ENCODE measurements at regions not wholly inside any gene's neighbourhood (a gene's known extent, or its start where the extent isn't known, plus 50 kb on each side); places are given as distances from the start of the nearest gene placed in this dataset.
"Not testable (repeated sequence)": the region's sequence is repeated elsewhere in the genome, so short reads cannot be mapped to it uniquely, and the experiment has no call there.

- DNase-seq = no peak
Observed at GRCh38 chr3:26291840-26292239, 330.7 kb upstream of the LRRC3B start.

GRCh38 chr3:26292780-26293179 lies 329.8 kb upstream of the LRRC3B start:
- DNase-seq = no peak

GRCh38 chr3:26293329-26293844 lies 329.2 kb upstream of the LRRC3B start:
- no peak for DNase-seq

- DNase-seq = no peak
Observed at GRCh38 chr3:26307192-26307591, 315.4 kb upstream of the LRRC3B start.

GRCh38 chr3:26307787-26308186 lies 314.8 kb upstream of the LRRC3B start:
- DNase-seq = no peak

- no peak for DNase-seq
Observed at GRCh38 chr3:26308454-26308853, 314.1 kb upstream of the LRRC3B start.

- DNase-seq = not testable (repeated sequence)
Observed at GRCh38 chr3:26309536-26309935, 313.0 kb upstream of the LRRC3B start.

GRCh38 chr3:26312816-26313215 lies 309.8 kb upstream of the LRRC3B start:
- DNase-seq = no peak

GRCh38 chr3:26316472-26316871 lies 306.1 kb upstream of the LRRC3B start:
- no peak for DNase-seq

- not testable (repeated sequence) for DNase-seq
Observed at GRCh38 chr3:26323741-26324140, 298.8 kb upstream of the LRRC3B start.

GRCh38 chr3:26340001-26340400 lies 282.6 kb upstream of the LRRC3B start:
- DNase-seq = no peak

GRCh38 chr3:26343647-26344046 lies 278.9 kb upstream of the LRRC3B start:
- DNase-seq = no peak

- no peak for DNase-seq
Observed at GRCh38 chr3:26345613-26346012, 277.0 kb upstream of the LRRC3B start.

- DNase-seq = no peak
Observed at GRCh38 chr3:26346497-26346896, 276.1 kb upstream of the LRRC3B start.

- DNase-seq = no peak
Observed at GRCh38 chr3:26347150-26347549, 275.4 kb upstream of the LRRC3B start.

GRCh38 chr3:26350853-26351252 lies 271.7 kb upstream of the LRRC3B start:
- DNase-seq = no peak

GRCh38 chr3:26353097-26353496 lies 269.5 kb upstream of the LRRC3B start:
- no peak for DNase-seq

GRCh38 chr3:26358405-26358804 lies 264.2 kb upstream of the LRRC3B start:
- DNase-seq = no peak

GRCh38 chr3:26365706-26366105 lies 256.9 kb upstream of the LRRC3B start:
- DNase-seq = no peak

- no peak for DNase-seq
Observed at GRCh38 chr3:26368312-26368711, 254.3 kb upstream of the LRRC3B start.

GRCh38 chr3:26369133-26369532 lies 253.4 kb upstream of the LRRC3B start:
- DNase-seq = no peak

GRCh38 chr3:26375843-26376530 lies 246.6 kb upstream of the LRRC3B start:
- DNase-seq = no peak

- DNase-seq = no peak
Observed at GRCh38 chr3:26381411-26381810, 241.2 kb upstream of the LRRC3B start.

- DNase-seq = no peak
Observed at GRCh38 chr3:26406636-26407035, 215.9 kb upstream of the LRRC3B start.

GRCh38 chr3:26418553-26418952 lies 204.0 kb upstream of the LRRC3B start:
- no peak for DNase-seq
